Sigmoid colon (tissue), 6 donors: ENCODE measurements at regions not wholly inside any gene's neighbourhood (a gene's known extent, or its start where the extent isn't known, plus 50 kb on each side); places are given as distances from the start of the nearest gene placed in this dataset.

Experiments
- DNase-seq: peaks from one replicate; pipeline ENCODE4 v3.0.0-alpha.2; 2019
- H3K27ac ChIP-seq, 4 donors: fragments of 200-600 bp; sonication (generic); one replicate each; pipeline ENCODE4 v1.5.1; 2016 to 2019; ENCODE audit warnings: mild to moderate bottlenecking in 1 of 4
- H3K27me3 ChIP-seq, 3 donors: fragments of 200-600 bp; sonication (generic); one replicate each; pipeline ENCODE4 v1.5.1; 2019; ENCODE audit warnings: mild to moderate bottlenecking in 1 of 3
- H3K36me3 ChIP-seq, 4 donors: fragments of 200-600 bp; sonication (generic); one replicate each; pipeline ENCODE4 v1.5.1; 2016 to 2019
- H3K4me1 ChIP-seq, 4 donors: fragments of 200-600 bp; sonication (generic); one replicate each; pipeline ENCODE4 v1.5.1; 2017 to 2019
- H3K4me3 ChIP-seq, 4 donors: fragments of 200-600 bp; sonication (generic); one replicate each; pipeline ENCODE4 v1.5.1; 2017 to 2019; ENCODE audit warnings: mild to moderate bottlenecking in 2 of 4, moderate library complexity in 1 of 4
- H3K9me3 ChIP-seq, 4 donors: fragments of 200-600 bp in 3 of 4; sonication (generic) in 3 of 4; one replicate each; pipeline versions ENCODE4 v1.5.1 to v1.6.1; 2013 to 2019
- CTCF ChIP-seq, 4 experiments: fragments of 450-650 bp in 3 of 4; fragments of 200-600 bp in 1 of 4; IDR thresholded peaks; one replicate each; pipeline ENCODE4 v1.5.1; 2016 to 2019; ENCODE audit warnings: antibody characterized with exemption in 4 of 4, mild to moderate bottlenecking in 3 of 4, moderate library complexity in 2 of 4
- EP300 ChIP-seq, 4 donors: sonication (generic); formaldehyde crosslinking; IDR thresholded peaks; one replicate each; pipeline ENCODE4 v1.6.1; 2017; ENCODE audit warnings: antibody characterized with exemption in 4 of 4
- POLR2A ChIP-seq, 2 donors: fragments of 450-650 bp; IDR thresholded peaks; one replicate each; pipeline ENCODE4 v1.6.1; 2016; ENCODE audit warnings: antibody characterized with exemption in 2 of 2, mild to moderate bottlenecking in 2 of 2, moderate library complexity in 2 of 2
- POLR2AphosphoS5 ChIP-seq, 4 donors: sonication (generic); formaldehyde crosslinking; IDR thresholded peaks; one replicate each; pipeline ENCODE4 v1.6.1; 2017; ENCODE audit warnings: antibody characterized with exemption in 4 of 4
- whole genome bisulfite sequencing, 2 donors: extraction: QIAGEN DNeasy Blood & Tissue Kit; methylation state at CpG; one replicate each; pipeline ENCODE4 v1.1.7; 2013; 5-methylcytosine and 5-hydroxymethylcytosine counted together
- intact Hi-C: fragments of 100-400 bp; cut with DNase I; formaldehyde crosslinking; loops from one replicate; pipeline ENCODE4 v1.15.1; 2023
- donor health status: healthy with polysubstance abuse.
- donor health status: healthy.

GRCh38 chr9:106632621-106633020 is 230.3 kb upstream of the ZNF462 start:
- 43 to 68% methylated on average over 3 of the region's 3 CpGs for WGBS, 2 donors

GRCh38 chr9:106634183-106634582 is 228.8 kb upstream of the ZNF462 start:
- 70 to 85% methylated on average over 1 of the region's 1 CpG for WGBS, 2 donors
- Histone ChIP-seq H3K4me1 (peaks cover 0 to 5% (median 2%) of the 10 kb centered on the region in 4 donors), H3K36me3 (no peaks in the 10 kb centered on the region), H3K9me3 (no peaks in the 10 kb centered on the region), H3K4me3 (no peak overlapping the region), H3K27ac (no peak overlapping the region), H3K27me3 (no peaks in the 10 kb centered on the region)
- DNase-seq = no peak
- intact Hi-C loops = no loop called here
- TF ChIP-seq EP300 (IDR thresholded peaks at IDR 0.05) (no peak), POLR2A (IDR thresholded peaks at IDR 0.05) (no peak), CTCF (IDR thresholded peaks at IDR 0.05) (no peak), POLR2AphosphoS5 (IDR thresholded peaks at IDR 0.05) (no peak)

More at GRCh38 chr9:106632621-106633020, 230.3 kb upstream of the ZNF462 start:
- no peaks in the 10 kb centered on the region for H3K27me3 ChIP-seq
- TF ChIP-seq POLR2AphosphoS5 (IDR thresholded peaks at IDR 0.05) (no peak), CTCF (IDR thresholded peaks at IDR 0.05) (no peak), POLR2A (IDR thresholded peaks at IDR 0.05) (no peak), EP300 (IDR thresholded peaks at IDR 0.05) (no peak)
- H3K4me3 ChIP-seq = no peak overlapping the region
- H3K4me1 ChIP-seq = peaks cover 0 to 2% (median under 1%) of the 10 kb centered on the region in 4 donors
- H3K9me3 ChIP-seq = no peaks in the 10 kb centered on the region
- DNase-seq = no peak
- no peaks in the 10 kb centered on the region for H3K36me3 ChIP-seq
- H3K27ac ChIP-seq = no peak overlapping the region
- intact Hi-C loops = no loop called here

- TF ChIP-seq EP300 (IDR thresholded peaks at IDR 0.05) (no peak), CTCF (IDR thresholded peaks at IDR 0.05) (no peak), POLR2AphosphoS5 (IDR thresholded peaks at IDR 0.05) (no peak), POLR2A (IDR thresholded peaks at IDR 0.05) (no peak)
- no peaks in the 10 kb centered on the region for H3K27me3 ChIP-seq
- intact Hi-C loops = no loop called here
- no peak overlapping the region for H3K27ac ChIP-seq
- no peaks in the 10 kb centered on the region for H3K36me3 ChIP-seq
- no peak for DNase-seq
- no peak overlapping the region for H3K4me3 ChIP-seq
- H3K9me3 ChIP-seq = no peaks in the 10 kb centered on the region
- H3K4me1 ChIP-seq = peaks cover 0 to 5% (median 2%) of the 10 kb centered on the region in 4 donors
Measured at GRCh38 chr9:106634641-106635040, 228.3 kb upstream of the ZNF462 start.

GRCh38 chr9:106637486-106637885 is 225.5 kb upstream of the ZNF462 start:
- no peaks in the 10 kb centered on the region for H3K27me3 ChIP-seq
- H3K27ac ChIP-seq = no peak overlapping the region
- no peak for TF ChIP-seq POLR2A (IDR thresholded peaks at IDR 0.05)
- no peak for TF ChIP-seq EP300 (IDR thresholded peaks at IDR 0.05)
- TF ChIP-seq CTCF (IDR thresholded peaks at IDR 0.05) = no peak
- no peak for TF ChIP-seq POLR2AphosphoS5 (IDR thresholded peaks at IDR 0.05)
- H3K4me1 ChIP-seq = peaks cover 0 to 5% (median 2%) of the 10 kb centered on the region in 4 donors
- WGBS, 2 donors = 82 to 87% methylated on average over 4 of the region's 4 CpGs
- intact Hi-C loops = no loop called here
- H3K9me3 ChIP-seq = no peaks in the 10 kb centered on the region
- no peak overlapping the region for H3K4me3 ChIP-seq
- DNase-seq = no peak
- H3K36me3 ChIP-seq = no peaks in the 10 kb centered on the region

DNA sequence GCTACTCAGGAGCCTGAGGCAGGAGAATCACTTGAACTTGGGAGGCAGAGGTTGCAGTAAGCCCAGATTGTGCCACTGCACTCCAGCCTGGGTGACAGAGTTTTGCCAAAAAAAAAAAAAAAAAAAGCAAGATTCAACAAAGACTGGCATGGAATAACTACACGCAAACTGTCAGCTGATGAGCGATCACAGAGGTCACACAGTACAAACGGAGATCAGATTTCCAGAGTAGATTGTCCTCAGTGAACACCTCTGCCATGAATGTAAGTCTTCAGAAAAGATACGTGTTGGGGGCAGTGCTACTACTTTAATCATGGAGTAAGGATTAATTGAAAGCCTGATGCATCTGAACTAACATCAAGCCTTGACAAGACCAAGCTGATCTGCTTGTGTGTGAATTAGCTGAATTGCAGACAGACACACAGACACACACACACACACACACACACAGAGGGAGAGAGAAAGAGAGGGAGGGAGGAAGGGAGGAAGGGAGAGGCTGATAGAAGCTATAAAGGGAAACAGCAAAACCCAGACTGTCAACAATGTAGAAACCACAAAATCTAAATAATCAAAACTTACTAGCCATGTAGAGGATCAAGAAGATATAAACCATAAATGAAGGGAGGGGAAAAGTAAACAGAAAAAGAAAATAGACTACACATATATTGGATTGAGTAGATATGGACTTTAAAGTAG is 222.9 kb upstream of the ZNF462 start:
- no peaks in the 10 kb centered on the region for H3K27me3 ChIP-seq
- 66 to 80% methylated on average over 4 of the region's 4 CpGs for WGBS, 2 donors
- intact Hi-C loops = no loop called here
- no peaks in the 10 kb centered on the region for H3K36me3 ChIP-seq
- H3K4me3 ChIP-seq = no peak overlapping the region
- no peak for DNase-seq
- H3K27ac ChIP-seq = no peak overlapping the region
- peaks cover 0 to 5% (median 2%) of the 10 kb centered on the region in 4 donors for H3K4me1 ChIP-seq
- no peaks in the 10 kb centered on the region for H3K9me3 ChIP-seq
- no peak for TF ChIP-seq EP300 (IDR thresholded peaks at IDR 0.05)
- no peak for TF ChIP-seq POLR2AphosphoS5 (IDR thresholded peaks at IDR 0.05)
- TF ChIP-seq POLR2A (IDR thresholded peaks at IDR 0.05) = no peak
- no peak for TF ChIP-seq CTCF (IDR thresholded peaks at IDR 0.05)
